HG03103 (cell line): ENCODE measurements at regions not wholly inside any gene's neighbourhood (a gene's known extent, or its start where the extent isn't known, plus 50 kb on each side); places are given as distances from the start of the nearest gene placed in this dataset.

ENCODE experiments used
- ATAC-seq: cut with Tn5 transposase; IDR thresholded peaks from one replicate; pipeline ENCODE4 v1.9.1; 2021; ENCODE audit warnings: low read depth; ENCODE audit not compliant: unreplicated experiment

GRCh38 chrX:5142644-5143043 is 1086.0 kb downstream of the NLGN4X start:
- ATAC-seq: no peak

DNA sequence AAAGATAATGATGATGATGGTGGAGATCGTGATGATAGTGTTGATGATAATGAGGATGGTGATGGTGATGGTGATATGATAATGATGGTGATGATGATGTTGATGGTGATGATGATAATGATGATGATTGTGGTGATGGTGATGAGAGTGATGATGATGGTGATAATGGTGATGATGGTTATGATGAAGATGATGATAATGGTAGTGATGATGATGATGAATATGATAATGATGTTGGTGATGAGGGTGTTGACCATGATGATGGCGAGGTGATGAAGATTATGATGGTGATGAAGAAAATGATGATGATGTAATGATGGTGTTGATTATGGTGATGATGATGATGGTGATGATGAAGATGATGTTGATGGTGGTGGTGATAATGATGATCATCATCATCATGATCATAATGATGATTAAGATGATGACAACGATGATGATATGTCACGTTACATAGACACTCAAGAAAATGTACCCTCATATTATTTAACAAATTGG is 1106.4 kb downstream of the NLGN4X start:
- ATAC-seq: no peak

- no peak for ATAC-seq
Observed at GRCh38 chrX:5117816-5118215, 1110.9 kb downstream of the NLGN4X start.

- ATAC-seq: no peak
Observed at GRCh38 chrX:5113128-5113527, 1115.5 kb downstream of the NLGN4X start.

DNA sequence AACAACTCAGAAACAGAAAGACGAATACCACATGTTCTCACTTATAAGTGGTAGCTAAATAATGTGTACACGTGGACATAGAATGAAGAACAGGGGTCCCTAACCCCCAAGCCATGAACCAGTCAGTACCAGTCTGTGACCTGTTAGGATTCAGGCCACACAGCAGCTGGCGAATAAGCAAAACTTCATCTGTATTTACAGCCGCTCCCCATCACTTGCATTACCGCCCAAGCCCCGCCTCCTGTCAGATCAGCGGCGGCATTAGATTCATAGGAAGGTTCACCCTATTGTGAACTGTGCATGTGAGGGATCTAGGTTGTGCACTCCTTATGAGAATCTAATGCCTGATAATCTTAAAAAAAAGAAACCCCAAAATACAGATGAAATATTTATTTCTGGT is 1128.7 kb downstream of the NLGN4X start:
- ATAC-seq: no peak

- ATAC-seq: no peak
Observed at GRCh38 chrX:5086388-5086787, 1142.3 kb downstream of the NLGN4X start.

- ATAC-seq: no peak
Observed at GRCh38 chrX:5084279-5084678, 1144.4 kb downstream of the NLGN4X start.

DNA sequence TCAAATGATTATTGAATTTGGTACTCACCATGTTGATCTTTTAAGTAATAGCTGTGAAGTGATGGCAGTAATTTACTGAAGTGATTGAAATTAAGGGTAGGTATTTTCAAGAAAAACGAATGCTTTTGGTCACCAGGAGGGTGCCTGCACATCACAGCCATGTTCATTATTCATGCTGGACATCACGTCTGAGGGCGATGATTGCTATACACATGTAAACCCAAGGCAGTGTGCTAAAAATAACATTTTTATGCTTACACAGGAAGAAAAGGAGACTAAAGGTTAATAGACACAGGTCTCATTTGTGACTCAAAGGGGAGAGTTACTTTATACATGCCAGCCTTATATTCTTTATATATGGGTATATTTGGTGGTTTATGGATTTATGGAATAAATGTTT is 1146.0 kb downstream of the NLGN4X start:
- ATAC-seq: no peak

- no peak for ATAC-seq
Observed at GRCh38 chrX:5080791-5081190, 1147.9 kb downstream of the NLGN4X start.

GRCh38 chrX:5068550-5068949 is 1160.1 kb downstream of the NLGN4X start:
- no peak for ATAC-seq

GRCh38 chrX:5057786-5058185 is 1170.9 kb downstream of the NLGN4X start:
- no peak for ATAC-seq

- no peak for ATAC-seq
Observed at GRCh38 chrX:5054852-5055251, 1173.8 kb downstream of the NLGN4X start.

DNA sequence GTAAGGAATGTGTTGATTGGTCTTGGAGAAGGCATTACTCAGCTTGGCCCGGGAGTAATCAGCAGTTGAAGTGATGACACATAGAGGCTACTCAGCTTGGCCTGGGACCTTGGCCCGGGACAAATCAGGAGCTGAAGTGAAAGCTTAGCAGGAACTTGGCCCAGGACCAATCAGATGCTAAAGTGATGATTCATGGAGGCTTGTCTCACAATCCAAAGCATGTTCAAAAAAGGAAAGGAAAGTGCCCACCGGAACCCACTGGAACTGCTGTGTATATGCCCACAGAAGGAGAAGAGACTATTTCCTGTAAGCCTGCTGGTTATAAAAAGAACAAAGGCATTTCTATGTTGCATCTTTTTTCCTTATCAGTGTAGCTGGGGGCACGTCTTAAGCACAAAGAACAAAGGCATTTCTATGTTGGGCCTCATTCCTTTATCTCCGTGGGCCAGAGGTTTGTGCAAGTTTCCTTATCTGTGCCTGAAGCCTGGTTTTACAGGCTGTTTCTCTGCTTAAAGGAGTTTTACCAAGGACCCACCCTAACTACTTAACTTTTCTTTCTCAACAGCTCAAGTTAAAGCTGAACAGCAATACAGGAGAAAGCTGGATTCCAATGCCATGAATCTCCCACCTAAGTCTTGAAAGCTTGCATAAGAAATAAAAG is 1176.7 kb downstream of the NLGN4X start:
- no peak for ATAC-seq

GRCh38 chrX:5042563-5042962 is 1186.1 kb downstream of the NLGN4X start:
- ATAC-seq: no peak

DNA sequence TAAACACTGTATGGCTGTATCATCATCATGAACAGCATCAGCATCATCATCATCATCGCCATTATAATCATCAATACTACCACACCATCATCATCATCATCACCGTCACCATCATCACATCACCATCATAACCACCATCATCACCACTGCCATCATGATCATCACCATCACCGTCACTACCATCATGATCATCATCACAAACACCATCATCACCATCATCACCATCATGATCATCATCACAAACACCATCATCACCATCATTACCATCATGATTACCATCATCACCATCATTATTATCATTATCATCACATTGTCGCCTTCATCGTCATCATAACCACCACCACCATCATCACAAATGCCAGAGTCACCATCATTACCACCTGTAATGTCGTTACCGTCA is 1196.9 kb downstream of the NLGN4X start:
- no peak for ATAC-seq

GRCh38 chrX:5015451-5015850 is 1213.2 kb downstream of the NLGN4X start:
- ATAC-seq: no peak

DNA sequence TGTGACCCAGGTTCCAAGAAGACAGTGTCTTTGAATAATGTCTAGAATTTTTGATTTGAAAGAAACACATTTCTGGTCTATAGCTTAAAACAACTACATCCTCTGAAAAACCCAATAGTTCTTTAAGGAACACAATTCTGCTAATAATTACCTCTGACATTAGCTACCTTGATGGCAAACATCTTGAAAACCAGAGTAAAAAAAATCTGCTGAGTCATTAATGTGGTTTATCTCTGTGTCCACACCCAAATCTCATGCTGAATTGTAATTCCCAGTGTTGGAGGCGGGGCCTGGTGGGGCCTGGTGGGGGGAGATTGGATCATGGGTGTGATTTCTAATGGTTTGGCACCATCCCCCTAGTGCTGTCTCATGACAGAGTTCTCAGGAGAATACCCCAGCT is 1233.8 kb downstream of the NLGN4X start:
- ATAC-seq: no peak

- no peak for ATAC-seq
Observed at GRCh38 chrX:4978613-4979012, 1250.1 kb downstream of the NLGN4X start.

DNA sequence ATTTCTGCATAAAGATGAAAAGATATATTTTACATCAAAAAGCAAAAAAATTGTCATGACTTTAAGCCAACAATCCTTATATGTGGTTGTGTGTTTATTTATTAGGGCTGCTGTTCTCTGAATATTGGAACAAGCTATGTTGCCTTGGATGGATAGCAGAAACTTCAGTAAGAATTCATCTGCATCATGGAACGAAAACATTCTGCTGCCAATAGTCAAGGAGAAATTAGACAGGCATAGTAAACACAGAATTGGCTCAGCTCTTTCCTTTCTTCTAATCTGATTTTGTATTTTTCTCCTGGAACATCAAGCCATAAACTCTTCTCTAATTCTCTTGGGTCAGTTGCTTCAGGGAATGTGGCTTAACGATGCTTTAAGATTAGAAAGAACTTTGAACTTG is 1257.0 kb downstream of the NLGN4X start:
- no peak for ATAC-seq

GRCh38 chrX:4964112-4964511 is 1250.7 kb upstream of the PRKX start:
- no peak for ATAC-seq

- no peak for ATAC-seq
Observed at GRCh38 chrX:4963432-4963831, 1250.0 kb upstream of the PRKX start.

DNA sequence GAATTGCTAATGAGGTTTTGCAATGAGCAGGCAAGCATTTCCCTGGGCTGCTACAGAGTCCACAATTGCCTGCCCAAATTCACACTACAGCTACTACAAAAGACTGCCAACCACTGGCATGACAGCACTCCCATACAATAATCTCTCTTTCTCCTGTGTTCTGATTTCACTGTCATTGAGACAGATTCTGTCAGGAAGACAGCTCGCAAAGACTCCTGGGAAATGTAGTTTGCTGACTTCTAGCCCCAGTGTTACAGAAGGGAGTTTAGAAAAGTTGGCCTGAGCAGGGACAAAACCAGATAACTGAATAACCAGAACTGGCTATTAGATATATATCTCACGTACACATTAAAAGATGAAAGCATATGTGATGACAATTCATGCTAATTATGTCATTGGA is 1231.3 kb upstream of the PRKX start:
- ATAC-seq: no peak

DNA sequence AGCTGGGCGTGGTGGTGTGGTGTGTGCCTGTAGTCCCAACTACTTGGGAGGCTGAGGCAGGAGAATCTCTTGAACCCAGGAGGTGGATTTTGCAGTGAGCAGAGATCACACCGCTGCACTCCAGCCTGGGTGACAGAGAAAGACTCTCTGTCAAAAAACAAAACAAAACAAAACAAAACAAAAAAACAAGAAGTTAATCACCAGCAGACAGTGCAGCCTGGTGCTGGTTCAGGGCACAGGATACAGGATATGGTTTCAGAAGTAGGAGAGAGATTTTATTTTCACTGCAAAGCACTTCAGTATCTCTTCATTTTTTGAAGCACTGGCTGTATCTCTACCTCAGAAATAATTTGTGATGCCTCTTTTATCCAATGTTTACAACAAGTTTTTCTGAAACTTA is 1222.9 kb upstream of the PRKX start:
- peak; percentile 12 for ATAC-seq
